Esophagus muscularis mucosa (tissue), 4 donors: ENCODE measurements at regions not wholly inside any gene's neighbourhood (a gene's known extent, or its start where the extent isn't known, plus 50 kb on each side); places are given as distances from the start of the nearest gene placed in this dataset.

Experiments used
- DNase-seq: peaks from one replicate; pipeline ENCODE4 v3.0.0-alpha.2; 2017; ENCODE audit errors: extremely low spot score
- H3K27ac ChIP-seq, 4 donors: fragments of 200-600 bp; sonication (generic); replicated peaks in 1 of 4; 1 replicate in 3 of 4; 2 replicates in 1 of 4; pipeline ENCODE4 v1.5.1; 2016 to 2019; ENCODE audit warnings: mild to moderate bottlenecking in 1 of 4
- H3K27me3 ChIP-seq, 4 donors: fragments of 200-600 bp; sonication (generic); one replicate each; pipeline versions ENCODE4 v1.5.1 to v1.6.0; 2016 to 2019
- H3K36me3 ChIP-seq, 4 donors: fragments of 200-600 bp; sonication (generic); one replicate each; pipeline ENCODE4 v1.5.1; 2016 to 2019
- H3K4me1 ChIP-seq, 4 donors: fragments of 200-600 bp; sonication (generic); one replicate each; pipeline ENCODE4 v1.5.1; 2016 to 2019
- H3K4me3 ChIP-seq, 4 donors: fragments of 200-600 bp; sonication (generic); 1 replicate in 2 of 4; 2 replicates in 2 of 4; pipeline ENCODE4 v1.5.1; 2016 to 2019; ENCODE audit warnings: mild to moderate bottlenecking in 4 of 4, moderate library complexity in 1 of 4
- H3K9me3 ChIP-seq, 4 donors: fragments of 200-600 bp; sonication (generic); 1 replicate in 3 of 4; 2 replicates in 1 of 4; pipeline ENCODE4 v1.5.1; 2016 to 2019
- EP300 ChIP-seq: sonication (generic); formaldehyde crosslinking; IDR thresholded peaks from one replicate; pipeline ENCODE4 v1.6.1; 2017; ENCODE audit warnings: antibody characterized with exemption
- POLR2A ChIP-seq: fragments of 450-650 bp; IDR thresholded peaks from one replicate; pipeline ENCODE4 v1.6.1; 2017; ENCODE audit warnings: antibody characterized with exemption, moderate library complexity, mild to moderate bottlenecking, low read depth
- POLR2AphosphoS5 ChIP-seq, 2 donors: sonication (generic); formaldehyde crosslinking; IDR thresholded peaks; one replicate each; pipeline ENCODE4 v1.6.1; 2017; ENCODE audit warnings: antibody characterized with exemption in 2 of 2
- WGBS: methylation state at CpG from one replicate; pipeline ENCODE4 v1.1.5; 2018; 5-methylcytosine and 5-hydroxymethylcytosine counted together
- intact Hi-C: fragments of 100-400 bp; cut with DNase I; formaldehyde crosslinking; loops from one replicate; pipeline ENCODE4 v1.15.1; 2023
- TF ChIP-seq, protein P1 (sequence below), 3 experiments: fragments of 200-600 bp in 2 of 3; fragments of 450-650 bp in 1 of 3; sonication (generic) in 2 of 3; IDR thresholded peaks; one replicate each; pipeline ENCODE4 v1.5.1; 2017 to 2019; ENCODE audit warnings: antibody characterized with exemption in 3 of 3, mild to moderate bottlenecking in 2 of 3, moderate library complexity in 1 of 3

DNA sequence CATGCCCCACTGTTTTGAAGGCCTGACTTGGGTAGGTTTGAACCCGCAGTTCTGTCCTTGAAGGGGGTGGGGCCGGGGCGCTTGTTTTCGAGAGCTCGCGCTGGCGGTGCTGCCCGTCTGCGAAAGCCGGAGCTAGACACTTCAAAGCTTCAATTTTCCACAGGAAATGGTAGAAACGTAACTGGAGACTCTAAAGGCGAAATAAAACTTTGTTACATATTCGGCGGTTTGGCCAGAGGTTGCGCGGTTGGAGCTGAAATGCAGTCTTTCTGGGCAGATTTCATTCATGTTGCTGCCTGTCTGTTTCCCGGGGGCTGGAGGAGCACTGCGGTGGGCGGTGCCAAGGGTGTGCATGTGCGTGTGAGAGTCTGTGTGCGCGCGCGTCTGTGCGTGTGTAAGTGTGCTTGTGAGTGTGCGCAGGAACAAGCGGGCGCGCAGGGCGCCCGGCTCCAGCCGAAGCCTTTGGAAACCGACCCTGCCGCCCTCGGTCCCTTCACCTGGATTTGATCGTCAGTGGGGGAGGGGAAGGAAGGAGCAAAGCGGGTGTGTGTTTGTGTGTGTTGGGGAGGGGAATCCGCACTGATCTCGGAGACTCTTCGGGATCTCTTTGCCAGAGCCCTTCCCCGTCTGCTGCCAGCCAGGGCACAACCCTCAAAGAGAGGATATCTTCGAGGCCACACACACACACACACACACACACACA, 227.7 kb upstream of the CRY1 start:
- Histone ChIP-seq H3K36me3 (no peaks in the 10 kb centered on the region), H3K27ac (no peak overlapping the region), H3K27me3 (peaks cover 8 to 97% (median 37%) of the 10 kb centered on the region in 4 donors), H3K4me1 (peaks cover 12 to 42% (median 38%) of the 10 kb centered on the region in 4 donors), H3K4me3 (peak overlapping the region; percentile 14 to 53 (median 40)), H3K9me3 (no peaks in the 10 kb centered on the region)
- intact Hi-C loops: no loop called here
- WGBS: 3% methylated on average over 39 of the region's 42 CpGs
- no peak for DNase-seq
- TF ChIP-seq POLR2A: no peak

DNA sequence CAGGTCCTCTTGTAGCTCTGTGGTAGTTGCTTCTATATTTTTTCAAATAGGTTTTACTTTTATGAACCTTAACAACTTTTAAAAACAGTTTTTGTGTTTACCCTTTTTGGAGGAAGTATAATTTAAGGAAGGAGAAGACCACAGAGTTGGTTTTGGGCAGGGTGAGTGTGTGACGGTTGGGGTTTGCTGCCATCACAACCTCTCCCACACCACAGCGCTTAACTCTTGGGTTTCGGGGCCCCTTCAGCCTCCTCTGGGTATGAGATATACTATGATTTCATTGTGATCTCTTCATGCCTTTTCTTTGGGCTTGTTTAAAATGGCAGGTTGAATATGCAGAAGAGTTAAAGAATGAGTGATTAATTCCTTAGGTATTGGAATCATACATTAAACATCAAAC, 228.7 kb upstream of the CRY1 start:
- H3K4me3 ChIP-seq: no peak overlapping the region
- H3K9me3 ChIP-seq: no peaks in the 10 kb centered on the region
- TF ChIP-seq POLR2AphosphoS5 (IDR thresholded peaks at IDR 0.05): no peak
- TF ChIP-seq, protein P1, sequence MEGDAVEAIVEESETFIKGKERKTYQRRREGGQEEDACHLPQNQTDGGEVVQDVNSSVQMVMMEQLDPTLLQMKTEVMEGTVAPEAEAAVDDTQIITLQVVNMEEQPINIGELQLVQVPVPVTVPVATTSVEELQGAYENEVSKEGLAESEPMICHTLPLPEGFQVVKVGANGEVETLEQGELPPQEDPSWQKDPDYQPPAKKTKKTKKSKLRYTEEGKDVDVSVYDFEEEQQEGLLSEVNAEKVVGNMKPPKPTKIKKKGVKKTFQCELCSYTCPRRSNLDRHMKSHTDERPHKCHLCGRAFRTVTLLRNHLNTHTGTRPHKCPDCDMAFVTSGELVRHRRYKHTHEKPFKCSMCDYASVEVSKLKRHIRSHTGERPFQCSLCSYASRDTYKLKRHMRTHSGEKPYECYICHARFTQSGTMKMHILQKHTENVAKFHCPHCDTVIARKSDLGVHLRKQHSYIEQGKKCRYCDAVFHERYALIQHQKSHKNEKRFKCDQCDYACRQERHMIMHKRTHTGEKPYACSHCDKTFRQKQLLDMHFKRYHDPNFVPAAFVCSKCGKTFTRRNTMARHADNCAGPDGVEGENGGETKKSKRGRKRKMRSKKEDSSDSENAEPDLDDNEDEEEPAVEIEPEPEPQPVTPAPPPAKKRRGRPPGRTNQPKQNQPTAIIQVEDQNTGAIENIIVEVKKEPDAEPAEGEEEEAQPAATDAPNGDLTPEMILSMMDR (IDR thresholded peaks at IDR 0.05): no peak
- TF ChIP-seq POLR2A: no peak
- TF ChIP-seq EP300: no peak
- peaks cover 8 to 93% (median 37%) of the 10 kb centered on the region in 4 donors for H3K27me3 ChIP-seq
- H3K27ac ChIP-seq: no peak overlapping the region
- WGBS: 70% methylated on average over 3 of the region's 3 CpGs
- intact Hi-C loops: loop anchor here (2.0 kb wide), 1 partner anchor 67 kb away; no protein-coding TSS in a partner anchor
- H3K36me3 ChIP-seq: no peaks in the 10 kb centered on the region
- no peak for DNase-seq
- H3K4me1 ChIP-seq: peaks cover 12 to 42% (median 38%) of the 10 kb centered on the region in 4 donors

DNA sequence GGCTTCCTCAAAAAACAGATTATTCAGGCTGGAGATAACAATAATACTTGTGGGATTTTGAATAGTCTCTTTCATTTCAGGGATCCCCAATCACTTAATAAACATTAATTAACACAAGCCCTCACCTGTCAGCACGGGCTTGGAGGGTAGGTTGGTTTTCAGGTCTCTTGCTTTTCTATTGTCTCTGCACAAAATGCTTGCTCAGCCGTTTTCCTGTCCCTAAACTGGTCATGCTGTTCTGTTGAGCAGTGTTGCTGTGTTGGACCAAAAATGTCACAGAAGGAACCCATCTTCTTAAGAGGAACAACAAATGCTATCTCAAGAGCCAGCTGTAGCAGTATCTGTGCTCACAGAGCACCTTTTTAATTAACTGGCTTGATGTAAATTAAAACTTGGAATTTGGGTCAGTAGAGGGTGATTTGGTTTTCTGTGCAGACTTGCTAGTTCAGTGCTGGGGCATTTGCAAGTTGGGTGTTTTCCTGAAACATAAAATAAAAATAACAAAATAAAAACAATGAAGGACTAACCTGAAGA, 231.8 kb upstream of the CRY1 start:
- Histone ChIP-seq H3K4me1 (peaks cover 6 to 16% (median 13%) of the 10 kb centered on the region in 4 donors), H3K27me3 (peaks cover 0 to 84% (median 19%) of the 10 kb centered on the region in 4 donors), H3K4me3 (no peak overlapping the region), H3K27ac (no peak overlapping the region), H3K36me3 (no peaks in the 10 kb centered on the region), H3K9me3 (no peaks in the 10 kb centered on the region)
- TF ChIP-seq EP300 (no peak), POLR2A (no peak), POLR2AphosphoS5 (IDR thresholded peaks at IDR 0.05) (no peak)
- TF ChIP-seq, protein P1 (IDR thresholded peaks at IDR 0.05): no peak
- WGBS: 78% methylated on average over 2 of the region's 2 CpGs
- intact Hi-C loops: no loop called here
- no peak for DNase-seq

DNA sequence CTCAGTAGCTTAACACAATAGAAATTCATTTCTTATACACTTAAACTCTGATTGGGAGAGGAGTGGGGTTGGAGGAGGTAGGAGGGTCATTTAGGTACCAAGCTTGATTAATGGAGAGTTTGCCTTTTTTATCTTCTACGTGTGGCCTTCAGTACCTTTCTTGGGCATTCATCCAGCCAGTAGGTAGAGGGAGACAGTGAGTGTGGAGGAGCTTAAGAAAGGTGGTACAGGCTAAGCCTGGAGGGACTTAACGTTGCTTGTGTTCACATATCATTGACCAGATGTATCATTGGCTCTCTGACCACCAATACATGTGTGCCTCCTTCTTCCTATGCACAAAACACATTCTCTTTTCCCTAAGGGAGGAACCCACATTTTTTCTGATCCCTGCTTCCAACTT, 232.9 kb upstream of the CRY1 start:
- TF ChIP-seq POLR2A: no peak
- no peak for TF ChIP-seq POLR2AphosphoS5 (IDR thresholded peaks at IDR 0.05)
- no peak for DNase-seq
- Histone ChIP-seq H3K27ac (no peak overlapping the region), H3K4me3 (no peak overlapping the region), H3K9me3 (no peaks in the 10 kb centered on the region), H3K36me3 (no peaks in the 10 kb centered on the region), H3K27me3 (peaks cover 0 to 78% (median 9%) of the 10 kb centered on the region in 4 donors), H3K4me1 (peaks cover 0 to 5% (median 2%) of the 10 kb centered on the region in 4 donors)
- 30% methylated on average over 2 of the region's 2 CpGs for WGBS
- intact Hi-C loops: no loop called here

DNA sequence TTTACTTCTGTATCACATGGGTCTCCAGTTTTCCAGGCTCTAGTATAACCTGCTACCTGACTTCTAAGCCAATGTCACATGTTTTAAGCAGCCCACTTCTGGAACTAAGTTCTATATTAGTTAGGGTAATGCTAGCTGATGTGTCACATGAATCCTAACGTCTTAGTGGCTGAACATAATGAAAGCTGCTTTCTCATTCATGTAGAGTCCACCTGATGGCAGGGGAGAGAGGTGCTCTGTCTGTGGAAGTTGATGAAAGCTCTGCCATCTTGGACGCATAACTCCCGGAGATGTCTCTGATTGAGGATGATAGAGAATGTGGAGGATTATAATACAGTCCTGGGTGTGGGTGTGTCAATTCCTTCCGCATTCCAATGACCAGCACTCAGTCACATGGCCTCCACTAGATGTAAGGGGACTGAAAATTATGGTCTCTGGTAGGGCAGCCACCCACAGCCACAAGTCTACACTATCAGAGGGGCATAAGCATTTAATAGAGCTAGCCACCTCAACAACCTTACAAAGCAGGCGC, 234.4 kb upstream of the CRY1 start:
- no peak for DNase-seq
- intact Hi-C loops: no loop called here
- WGBS: 60% methylated on average over 5 of the region's 5 CpGs
- Histone ChIP-seq H3K4me1 (no peaks in the 10 kb centered on the region), H3K36me3 (no peaks in the 10 kb centered on the region), H3K27ac (no peak overlapping the region), H3K27me3 (peaks cover 0 to 78% (median 4%) of the 10 kb centered on the region in 4 donors), H3K9me3 (no peaks in the 10 kb centered on the region), H3K4me3 (no peak overlapping the region)
- TF ChIP-seq POLR2AphosphoS5 (IDR thresholded peaks at IDR 0.05): no peak
- TF ChIP-seq EP300: no peak
- TF ChIP-seq POLR2A: no peak
- TF ChIP-seq, protein P1 (IDR thresholded peaks at IDR 0.05): no peak
